ENCODE measurements at regions not wholly inside any gene's neighbourhood (a gene's known extent, or its start where the extent isn't known, plus 50 kb on each side); places are given as distances from the start of the nearest gene placed in this dataset.

GRCh38 chr3:170797685-170798084 lies 72.3 kb downstream of the RPL22L1 start:
- Histone ChIP-seq H3K27me3 (no peaks in the 10 kb centered on the region), H3K9me3 (no peaks in the 10 kb centered on the region), H3K4me3 (no peak overlapping the region), H3K36me3 (no peaks in the 10 kb centered on the region), H3K4me1 (no peaks in the 10 kb centered on the region), H3K27ac (no peak overlapping the region)
- ATAC-seq = no peak
- intact Hi-C loops (cut with DNase I) = no loop called here
- no peak for DNase-seq
- TF ChIP-seq, protein P1, sequence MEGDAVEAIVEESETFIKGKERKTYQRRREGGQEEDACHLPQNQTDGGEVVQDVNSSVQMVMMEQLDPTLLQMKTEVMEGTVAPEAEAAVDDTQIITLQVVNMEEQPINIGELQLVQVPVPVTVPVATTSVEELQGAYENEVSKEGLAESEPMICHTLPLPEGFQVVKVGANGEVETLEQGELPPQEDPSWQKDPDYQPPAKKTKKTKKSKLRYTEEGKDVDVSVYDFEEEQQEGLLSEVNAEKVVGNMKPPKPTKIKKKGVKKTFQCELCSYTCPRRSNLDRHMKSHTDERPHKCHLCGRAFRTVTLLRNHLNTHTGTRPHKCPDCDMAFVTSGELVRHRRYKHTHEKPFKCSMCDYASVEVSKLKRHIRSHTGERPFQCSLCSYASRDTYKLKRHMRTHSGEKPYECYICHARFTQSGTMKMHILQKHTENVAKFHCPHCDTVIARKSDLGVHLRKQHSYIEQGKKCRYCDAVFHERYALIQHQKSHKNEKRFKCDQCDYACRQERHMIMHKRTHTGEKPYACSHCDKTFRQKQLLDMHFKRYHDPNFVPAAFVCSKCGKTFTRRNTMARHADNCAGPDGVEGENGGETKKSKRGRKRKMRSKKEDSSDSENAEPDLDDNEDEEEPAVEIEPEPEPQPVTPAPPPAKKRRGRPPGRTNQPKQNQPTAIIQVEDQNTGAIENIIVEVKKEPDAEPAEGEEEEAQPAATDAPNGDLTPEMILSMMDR (IDR thresholded peaks at IDR 0.05) = no peak

DNA sequence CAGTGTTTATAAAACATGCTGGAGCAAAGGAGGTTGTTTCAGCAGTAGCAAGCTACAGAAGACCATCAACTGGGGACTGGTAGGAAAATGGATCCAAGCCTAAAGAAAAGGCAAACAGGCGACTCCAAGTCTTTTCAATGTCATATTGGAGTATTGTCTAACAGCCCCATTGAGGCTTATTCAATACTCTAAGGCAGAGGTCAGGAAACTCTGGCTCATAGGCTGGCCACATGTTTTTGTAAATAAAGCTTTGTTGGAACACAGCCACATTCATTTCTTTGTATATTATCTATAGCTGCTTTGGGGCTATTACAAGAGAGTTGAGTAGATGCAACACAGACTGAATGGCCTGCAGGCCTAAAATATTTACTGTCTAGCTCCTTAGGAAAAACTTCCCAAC lies 77.5 kb downstream of the RPL22L1 start:
- TF ChIP-seq, protein P1 (IDR thresholded peaks at IDR 0.05) = no peak
- intact Hi-C loops (cut with DNase I) = no loop called here
- no peak for DNase-seq
- H3K4me3 ChIP-seq = no peak overlapping the region
- H3K9me3 ChIP-seq = no peaks in the 10 kb centered on the region
- no peak for ATAC-seq
- no peaks in the 10 kb centered on the region for H3K4me1 ChIP-seq
- no peak overlapping the region for H3K27ac ChIP-seq
- H3K36me3 ChIP-seq = no peaks in the 10 kb centered on the region
- no peaks in the 10 kb centered on the region for H3K27me3 ChIP-seq

- Histone ChIP-seq H3K36me3 (no peaks in the 10 kb centered on the region), H3K9me3 (no peaks in the 10 kb centered on the region), H3K4me3 (no peak overlapping the region), H3K27ac (no peak overlapping the region), H3K4me1 (no peaks in the 10 kb centered on the region), H3K27me3 (no peaks in the 10 kb centered on the region)
- intact Hi-C loops (cut with DNase I) = no loop called here
- TF ChIP-seq, protein P1 (IDR thresholded peaks at IDR 0.05) = no peak
- DNase-seq (no peak), ATAC-seq (no peak)
Measured at GRCh38 chr3:170790647-170791046, 79.3 kb downstream of the RPL22L1 start.

DNA sequence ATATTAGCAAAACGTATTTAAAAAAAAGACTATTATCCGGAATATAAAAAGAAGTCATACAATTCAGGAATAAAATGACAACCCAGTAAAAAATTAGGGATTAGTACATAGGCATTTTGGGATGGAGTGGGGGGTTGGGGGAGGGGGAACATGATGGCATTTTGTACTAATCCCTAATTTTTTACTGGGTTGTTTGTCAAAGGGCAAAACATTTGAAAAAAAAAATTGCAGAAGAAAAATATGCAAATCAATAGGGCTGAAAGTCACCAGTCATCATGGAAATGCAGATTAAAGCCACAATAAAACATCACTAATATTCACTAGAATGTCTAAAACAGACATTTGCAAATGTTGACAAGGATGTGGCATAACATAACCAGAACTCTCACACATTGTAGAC lies 82.5 kb downstream of the RPL22L1 start:
- no peaks in the 10 kb centered on the region for H3K27me3 ChIP-seq
- no peaks in the 10 kb centered on the region for H3K4me1 ChIP-seq
- no peaks in the 10 kb centered on the region for H3K9me3 ChIP-seq
- H3K36me3 ChIP-seq = no peaks in the 10 kb centered on the region
- DNase-seq (no peak), ATAC-seq (no peak)
- TF ChIP-seq, protein P1 (IDR thresholded peaks at IDR 0.05) = no peak
- intact Hi-C loops (cut with DNase I) = no loop called here
- no peak overlapping the region for H3K27ac ChIP-seq
- no peak overlapping the region for H3K4me3 ChIP-seq

GRCh38 chr3:170785454-170785853 lies 84.5 kb downstream of the RPL22L1 start:
- Histone ChIP-seq H3K4me3 (no peak overlapping the region), H3K27ac (no peak overlapping the region), H3K9me3 (no peaks in the 10 kb centered on the region), H3K27me3 (no peaks in the 10 kb centered on the region), H3K4me1 (no peaks in the 10 kb centered on the region), H3K36me3 (no peaks in the 10 kb centered on the region)
- intact Hi-C loops (cut with DNase I) = no loop called here
- ATAC-seq (no peak), DNase-seq (no peak)
- TF ChIP-seq, protein P1 (IDR thresholded peaks at IDR 0.05) = no peak

Measured in left lung (tissue), 4 donors.